GM12891 (cell line): ENCODE measurements at regions not wholly inside any gene's neighbourhood (a gene's known extent, or its start where the extent isn't known, plus 50 kb on each side); places are given as distances from the start of the nearest gene placed in this dataset.

Experiments used
- PAX5 ChIP-seq: IDR thresholded peaks from 2 replicates; pipeline ENCODE4 v1.6.1; 2011; ENCODE audit warnings: low read length, moderate library complexity, mild to moderate bottlenecking; ENCODE audit not compliant: insufficient read depth, severe bottlenecking
- POLR2A ChIP-seq: IDR thresholded peaks from 2 replicates; pipeline ENCODE4 v1.6.1; 2011; ENCODE audit warnings: low read depth, low read length, control low read depth
- POLR2AphosphoS5 ChIP-seq: IDR thresholded peaks from 2 replicates; pipeline ENCODE4 v1.6.1; 2011; ENCODE audit warnings: low read depth, low read length, control low read depth
- POU2F2 ChIP-seq: IDR thresholded peaks from 2 replicates; pipeline ENCODE4 v1.6.1; 2011; ENCODE audit warnings: low read depth, mild to moderate bottlenecking, control low read depth, low read length, moderate library complexity
- SPI1 ChIP-seq: IDR thresholded peaks from 2 replicates; pipeline ENCODE4 v1.6.1; 2011; ENCODE audit warnings: low read depth, low read length, control low read depth
- TAF1 ChIP-seq: IDR thresholded peaks from 2 replicates; pipeline ENCODE4 v1.6.1; 2011; ENCODE audit warnings: low read depth, low read length, control low read depth

DNA sequence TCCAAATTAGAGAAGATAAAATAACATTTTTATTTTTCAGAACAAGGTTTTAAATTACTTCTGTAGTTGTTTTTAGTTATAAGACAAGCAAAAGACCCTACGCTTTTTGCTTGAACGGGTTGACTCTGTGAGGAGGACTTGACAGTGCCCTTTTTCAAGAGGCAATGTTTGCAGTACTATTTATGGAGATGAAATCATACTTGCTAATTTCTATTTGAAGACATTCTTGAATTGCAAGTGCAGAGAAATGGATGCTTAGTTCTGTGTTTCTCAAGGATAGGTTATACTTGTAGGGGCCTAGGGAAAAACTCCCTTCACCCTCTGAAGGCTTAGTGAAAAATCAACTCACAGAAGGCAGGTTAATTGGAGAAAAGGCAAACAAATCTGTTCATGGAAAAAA lies 1229.5 kb downstream of the REEP3 start:
- TF ChIP-seq POLR2A (no peak), SPI1 (no peak), PAX5 (no peak), TAF1 (no peak), POLR2AphosphoS5 (no peak), POU2F2 (no peak)
